Tibial artery (tissue), 4 donors: ENCODE measurements at regions not wholly inside any gene's neighbourhood (a gene's known extent, or its start where the extent isn't known, plus 50 kb on each side); places are given as distances from the start of the nearest gene placed in this dataset.

Experiments used
- DNase-seq, 2 donors: peaks; one replicate each; pipeline ENCODE4 v3.0.0-alpha.2; 2019
- H3K27ac ChIP-seq, 2 donors: fragments of 200-600 bp; sonication (generic) in 1 of 2; 1 replicate in 1 of 2; 2 replicates in 1 of 2; pipeline ENCODE4 v1.5.1; 2018 to 2019; ENCODE audit warnings: mild to moderate bottlenecking in 1 of 2
- H3K27me3 ChIP-seq, 2 donors: fragments of 200-600 bp; sonication (generic) in 1 of 2; one replicate each; pipeline versions ENCODE4 v1.5.1 to v1.6.0; 2016 to 2019
- H3K36me3 ChIP-seq, 3 donors: fragments of 200-600 bp; sonication (generic) in 2 of 3; one replicate each; pipeline ENCODE4 v1.5.1; 2016 to 2019; ENCODE audit warnings: mild to moderate bottlenecking in 2 of 3
- H3K4me1 ChIP-seq, 4 donors: fragments of 200-600 bp; sonication (generic) in 2 of 4; 1 replicate in 3 of 4; 2 replicates in 1 of 4; pipeline ENCODE4 v1.5.1; 2016 to 2019
- H3K4me3 ChIP-seq, 2 donors: fragments of 200-600 bp; sonication (generic) in 1 of 2; 1 replicate in 1 of 2; 2 replicates in 1 of 2; pipeline ENCODE4 v1.5.1; 2018 to 2019; ENCODE audit warnings: mild to moderate bottlenecking in 2 of 2
- H3K9me3 ChIP-seq, 3 donors: fragments of 200-600 bp; sonication (generic) in 1 of 3; one replicate each; pipeline ENCODE4 v1.5.1; 2016 to 2019
- intact Hi-C: fragments of 100-400 bp; cut with DNase I; formaldehyde crosslinking; loops from one replicate; pipeline ENCODE4 v1.15.0; 2023; ENCODE audit warnings: low total_unique reads
- TF ChIP-seq, protein P1 (sequence below), 2 experiments: fragments of 200-600 bp in 1 of 2; fragments of 450-650 bp in 1 of 2; IDR thresholded peaks; one replicate each; pipeline ENCODE4 v1.5.1; 2017 to 2019; ENCODE audit warnings: antibody characterized with exemption in 2 of 2, mild to moderate bottlenecking in 1 of 2, moderate library complexity in 1 of 2

DNA sequence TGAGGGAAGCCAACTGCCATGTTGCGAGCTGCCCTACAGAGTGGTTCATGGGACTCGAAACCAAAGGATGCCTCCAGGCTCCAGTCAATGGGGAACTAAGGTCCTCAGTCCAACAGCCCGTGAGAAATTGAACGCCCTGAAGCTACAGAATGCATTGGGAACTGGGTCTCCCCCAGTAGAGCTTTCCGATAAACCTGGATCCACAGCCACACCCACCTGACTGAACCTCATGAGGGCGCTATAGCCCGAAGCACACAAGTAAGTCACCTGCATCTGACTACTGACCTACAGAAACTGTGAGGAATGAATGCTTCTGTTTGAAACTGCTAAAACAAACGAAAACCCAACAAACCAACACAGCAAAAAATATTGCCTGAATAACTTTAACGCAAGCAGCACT lies 1297.7 kb downstream of the AACS start:
- DNase-seq: no peak
- intact Hi-C loops: no loop called here
- TF ChIP-seq, protein P1, sequence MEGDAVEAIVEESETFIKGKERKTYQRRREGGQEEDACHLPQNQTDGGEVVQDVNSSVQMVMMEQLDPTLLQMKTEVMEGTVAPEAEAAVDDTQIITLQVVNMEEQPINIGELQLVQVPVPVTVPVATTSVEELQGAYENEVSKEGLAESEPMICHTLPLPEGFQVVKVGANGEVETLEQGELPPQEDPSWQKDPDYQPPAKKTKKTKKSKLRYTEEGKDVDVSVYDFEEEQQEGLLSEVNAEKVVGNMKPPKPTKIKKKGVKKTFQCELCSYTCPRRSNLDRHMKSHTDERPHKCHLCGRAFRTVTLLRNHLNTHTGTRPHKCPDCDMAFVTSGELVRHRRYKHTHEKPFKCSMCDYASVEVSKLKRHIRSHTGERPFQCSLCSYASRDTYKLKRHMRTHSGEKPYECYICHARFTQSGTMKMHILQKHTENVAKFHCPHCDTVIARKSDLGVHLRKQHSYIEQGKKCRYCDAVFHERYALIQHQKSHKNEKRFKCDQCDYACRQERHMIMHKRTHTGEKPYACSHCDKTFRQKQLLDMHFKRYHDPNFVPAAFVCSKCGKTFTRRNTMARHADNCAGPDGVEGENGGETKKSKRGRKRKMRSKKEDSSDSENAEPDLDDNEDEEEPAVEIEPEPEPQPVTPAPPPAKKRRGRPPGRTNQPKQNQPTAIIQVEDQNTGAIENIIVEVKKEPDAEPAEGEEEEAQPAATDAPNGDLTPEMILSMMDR (IDR thresholded peaks at IDR 0.05): no peak

DNA sequence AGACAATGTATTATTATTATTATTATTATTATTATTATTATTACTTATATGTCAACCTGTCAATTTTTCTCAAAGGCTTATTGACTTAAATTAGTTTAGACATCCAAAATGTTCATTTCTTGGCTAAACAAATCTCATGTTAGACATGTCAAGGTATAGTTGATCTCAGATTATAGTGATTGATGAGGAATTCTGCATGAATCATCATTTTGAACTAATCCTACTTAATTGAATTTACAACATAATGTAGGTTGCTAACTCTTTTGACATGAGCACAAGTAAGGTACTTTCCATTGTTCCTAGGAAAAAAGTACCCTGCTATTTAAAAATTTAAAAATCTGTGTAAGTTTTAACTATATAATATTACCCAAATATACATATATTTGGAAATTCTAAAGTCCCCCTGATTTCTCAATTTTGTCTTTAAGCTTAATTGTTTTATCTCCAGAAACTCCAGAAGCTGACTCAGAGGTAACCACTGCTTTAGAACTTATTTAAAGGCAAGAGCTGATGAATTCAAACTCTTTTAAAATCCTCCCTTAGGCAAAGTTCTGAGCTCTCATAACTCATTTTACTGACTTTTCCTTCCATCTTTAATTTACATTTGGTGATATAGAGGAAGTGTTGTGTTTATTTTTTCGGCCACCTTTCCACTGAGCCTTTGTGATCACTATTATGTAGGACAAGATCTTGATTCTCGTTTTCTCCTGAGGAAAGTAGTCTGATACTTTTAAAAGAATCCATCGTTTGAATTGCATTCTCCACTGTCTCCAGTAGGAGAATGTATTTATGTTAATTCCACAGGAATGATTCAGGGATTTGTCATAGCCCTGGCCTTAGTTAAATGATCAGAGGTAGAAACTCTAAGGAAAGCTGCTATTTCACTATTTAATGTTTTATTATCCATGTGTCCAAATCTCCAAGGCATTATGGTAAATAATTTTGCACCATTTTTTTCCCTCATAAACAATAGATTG lies 1304.5 kb downstream of the AACS start:
- H3K4me1 ChIP-seq: no peaks in the 10 kb centered on the region
- H3K36me3 ChIP-seq: no peaks in the 10 kb centered on the region
- H3K9me3 ChIP-seq: no peaks in the 10 kb centered on the region
- DNase-seq: no peak
- H3K27me3 ChIP-seq: no peaks in the 10 kb centered on the region
- no peak overlapping the region for H3K4me3 ChIP-seq
- no peak overlapping the region for H3K27ac ChIP-seq
- TF ChIP-seq, protein P1 (IDR thresholded peaks at IDR 0.05): no peak
- intact Hi-C loops: no loop called here

More for the DNA sequence above, 1297.7 kb downstream of the AACS start:
- no peaks in the 10 kb centered on the region for H3K36me3 ChIP-seq
- no peaks in the 10 kb centered on the region for H3K27me3 ChIP-seq
- no peaks in the 10 kb centered on the region for H3K4me1 ChIP-seq
- peaks cover 0 to 9% (median 0%) of the 10 kb centered on the region in 3 donors for H3K9me3 ChIP-seq
- H3K4me3 ChIP-seq: no peak overlapping the region
- H3K27ac ChIP-seq: no peak overlapping the region

DNA sequence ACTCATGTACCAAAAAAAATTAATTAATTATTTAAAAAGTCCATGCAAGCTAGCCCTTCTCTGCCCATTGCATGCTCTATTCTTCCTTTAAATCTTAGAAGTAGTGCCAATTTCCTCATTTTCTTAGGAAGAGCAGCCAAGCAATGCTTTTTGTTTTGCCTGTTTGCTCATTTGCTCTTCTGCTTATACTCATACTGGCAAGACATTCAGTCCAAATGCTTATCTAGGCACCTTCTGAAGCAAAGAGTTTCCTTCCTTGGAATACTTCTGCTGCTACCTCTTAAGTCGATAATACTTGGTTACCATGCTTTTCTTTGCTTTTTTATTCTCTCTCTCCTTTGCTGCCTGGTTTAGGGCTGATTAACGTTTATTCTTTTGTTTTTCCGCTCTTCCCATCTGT lies 1318.3 kb downstream of the AACS start:
- peaks cover 0 to 4% (median 0%) of the 10 kb centered on the region in 3 donors for H3K9me3 ChIP-seq

DNA sequence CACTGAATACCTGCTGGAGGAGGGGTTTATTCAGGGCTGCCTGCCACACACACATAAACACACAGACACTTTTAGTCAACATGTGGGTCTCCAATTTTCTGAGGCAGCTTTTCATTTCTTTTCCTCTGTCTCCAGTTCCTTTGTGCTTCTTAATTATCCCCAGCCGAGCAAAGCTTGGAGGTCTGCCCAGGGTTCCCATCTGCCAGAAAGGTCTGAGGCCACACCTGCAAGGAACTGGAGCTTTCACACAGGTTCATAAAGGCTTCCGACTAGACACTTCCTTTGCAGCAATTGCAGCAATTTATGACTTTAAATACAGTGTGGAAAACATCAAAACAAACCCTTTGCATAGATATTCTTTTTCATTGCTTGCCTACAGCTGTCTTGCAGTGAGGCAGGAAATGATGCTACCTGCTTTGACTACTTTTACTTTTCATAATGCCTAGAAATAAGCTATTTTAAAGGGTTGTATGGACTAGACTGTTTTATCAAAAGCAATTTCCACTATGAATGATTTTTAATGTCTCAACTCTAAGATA lies 1318.9 kb downstream of the AACS start:
- H3K27ac ChIP-seq: no peak overlapping the region
- no peaks in the 10 kb centered on the region for H3K27me3 ChIP-seq
- no peaks in the 10 kb centered on the region for H3K4me1 ChIP-seq
- intact Hi-C loops: no loop called here
- no peaks in the 10 kb centered on the region for H3K36me3 ChIP-seq
- no peak overlapping the region for H3K4me3 ChIP-seq
- TF ChIP-seq, protein P1 (IDR thresholded peaks at IDR 0.05): no peak
- peaks cover 0 to 4% (median 0%) of the 10 kb centered on the region in 3 donors for H3K9me3 ChIP-seq
- no peak for DNase-seq

More for the DNA sequence above, 1318.3 kb downstream of the AACS start:
- Histone ChIP-seq H3K27me3 (no peaks in the 10 kb centered on the region), H3K4me3 (no peak overlapping the region), H3K27ac (no peak overlapping the region), H3K36me3 (no peaks in the 10 kb centered on the region), H3K4me1 (no peaks in the 10 kb centered on the region)
- intact Hi-C loops: no loop called here
- DNase-seq: no peak
- TF ChIP-seq, protein P1 (IDR thresholded peaks at IDR 0.05): no peak

DNA sequence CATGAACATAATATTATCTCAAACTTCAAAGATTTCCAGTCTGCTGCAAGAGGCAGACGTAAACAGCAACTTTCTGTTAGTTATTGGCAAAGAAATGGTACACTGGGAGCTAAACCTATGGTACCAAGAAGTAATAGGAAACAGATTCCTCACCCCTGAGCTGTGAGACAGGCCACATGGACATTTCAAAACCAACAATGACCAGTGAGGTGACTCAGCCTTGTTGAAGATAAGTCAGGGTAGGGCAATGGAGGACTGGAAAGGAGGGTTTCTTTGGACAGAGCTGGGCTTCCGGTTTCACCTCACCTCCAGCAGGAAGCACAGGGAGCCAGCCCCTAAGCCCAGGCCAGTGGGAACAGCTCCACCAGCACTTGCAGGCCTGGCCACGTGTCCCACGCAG lies 1320.5 kb downstream of the AACS start:
- Histone ChIP-seq H3K27ac (no peak overlapping the region), H3K27me3 (no peaks in the 10 kb centered on the region), H3K9me3 (peaks cover 0 to 4% (median 0%) of the 10 kb centered on the region in 3 donors), H3K4me3 (no peak overlapping the region), H3K36me3 (no peaks in the 10 kb centered on the region), H3K4me1 (no peaks in the 10 kb centered on the region)
- no peak for DNase-seq
- TF ChIP-seq, protein P1 (IDR thresholded peaks at IDR 0.05): no peak
- intact Hi-C loops: no loop called here
